Spleen (tissue), 7 donors: ENCODE measurements at regions not wholly inside any gene's neighbourhood (a gene's known extent, or its start where the extent isn't known, plus 50 kb on each side); places are given as distances from the start of the nearest gene placed in this dataset.

ENCODE experiments used
- POLR2A ChIP-seq, 3 donors: fragments of 450-650 bp; IDR thresholded peaks; one replicate each; pipeline ENCODE4 v1.5.1; 2017; ENCODE audit warnings: antibody characterized with exemption in 3 of 3, mild to moderate bottlenecking in 1 of 3
- TF ChIP-seq, protein P1 (sequence below), 11 experiments: fragments of 200-600 bp in 7 of 11; fragments of 450-650 bp in 4 of 11; sonication (generic) in 4 of 11; IDR thresholded peaks in 8 of 11; conservative IDR thresholded peaks in 3 of 11; 1 replicate in 7 of 11; 2 replicates in 4 of 11; pipeline versions ENCODE4 v1.4.0 to v1.8.0; 2016 to 2021; ENCODE audit warnings: antibody characterized with exemption in 11 of 11, inconsistent platforms in 4 of 11, mild to moderate bottlenecking in 1 of 11
- donor health status: DM: no; HTN: no; CAD: no; lungs with moderate emphysema.
- donor health status: DM: no; HTN: no; CAD: no.
- donor health status: DM: no; HTN: no; CAD: no.

DNA sequence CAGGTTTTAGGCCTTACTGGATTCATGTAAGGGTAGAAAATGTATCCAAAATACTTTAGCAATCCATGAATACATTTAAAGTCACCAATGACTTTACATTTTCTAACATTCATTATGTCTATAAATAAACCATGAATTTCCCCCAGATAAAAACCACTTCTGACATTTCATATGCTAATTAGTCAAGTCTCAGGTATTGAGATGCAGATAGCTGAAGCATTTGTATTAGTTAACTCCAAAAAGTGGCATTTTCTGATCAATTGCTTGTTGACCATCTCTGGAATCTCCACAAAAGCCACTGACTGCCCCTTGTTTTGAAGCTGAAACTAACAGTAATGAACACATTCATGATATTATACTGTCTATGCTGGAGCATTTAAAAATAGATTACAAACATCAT is 68.4 kb upstream of the RAP2B start:
- TF ChIP-seq, protein P1, sequence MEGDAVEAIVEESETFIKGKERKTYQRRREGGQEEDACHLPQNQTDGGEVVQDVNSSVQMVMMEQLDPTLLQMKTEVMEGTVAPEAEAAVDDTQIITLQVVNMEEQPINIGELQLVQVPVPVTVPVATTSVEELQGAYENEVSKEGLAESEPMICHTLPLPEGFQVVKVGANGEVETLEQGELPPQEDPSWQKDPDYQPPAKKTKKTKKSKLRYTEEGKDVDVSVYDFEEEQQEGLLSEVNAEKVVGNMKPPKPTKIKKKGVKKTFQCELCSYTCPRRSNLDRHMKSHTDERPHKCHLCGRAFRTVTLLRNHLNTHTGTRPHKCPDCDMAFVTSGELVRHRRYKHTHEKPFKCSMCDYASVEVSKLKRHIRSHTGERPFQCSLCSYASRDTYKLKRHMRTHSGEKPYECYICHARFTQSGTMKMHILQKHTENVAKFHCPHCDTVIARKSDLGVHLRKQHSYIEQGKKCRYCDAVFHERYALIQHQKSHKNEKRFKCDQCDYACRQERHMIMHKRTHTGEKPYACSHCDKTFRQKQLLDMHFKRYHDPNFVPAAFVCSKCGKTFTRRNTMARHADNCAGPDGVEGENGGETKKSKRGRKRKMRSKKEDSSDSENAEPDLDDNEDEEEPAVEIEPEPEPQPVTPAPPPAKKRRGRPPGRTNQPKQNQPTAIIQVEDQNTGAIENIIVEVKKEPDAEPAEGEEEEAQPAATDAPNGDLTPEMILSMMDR (IDR thresholded peaks at IDR 0.05 in 8 of 11, conservative IDR thresholded peaks at IDR 0.05 in 3 of 11), result no peak
- no peak for TF ChIP-seq POLR2A (IDR thresholded peaks at IDR 0.05)
